ENCODE measurements at regions not wholly inside any gene's neighbourhood (a gene's known extent, or its start where the extent isn't known, plus 50 kb on each side); places are given as distances from the start of the nearest gene placed in this dataset.

DNA sequence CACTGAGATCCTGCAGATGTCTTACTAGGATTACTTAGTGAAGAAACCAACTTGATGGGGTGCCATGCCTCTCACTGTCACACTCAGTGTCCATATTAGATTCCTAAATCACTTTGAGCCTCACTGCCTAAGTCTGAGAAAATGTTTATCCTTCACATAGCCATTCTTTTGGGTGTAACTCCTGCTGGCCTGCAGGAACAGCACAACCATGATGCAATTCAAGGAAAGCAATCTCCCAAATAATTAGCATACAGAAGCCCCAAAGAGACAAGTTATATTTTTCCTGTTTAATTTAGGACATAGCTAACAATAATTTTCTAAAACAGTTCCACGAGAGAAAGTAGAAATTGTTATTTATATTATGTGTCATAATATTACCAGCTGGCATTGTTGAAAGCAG is 655.5 kb downstream of the KCNA4 start:
- no peak for ATAC-seq
- no peak for TF ChIP-seq OSR1 (CRISPR knock-in tag; IDR thresholded peaks at IDR 0.05)
- TF ChIP-seq, protein P1, sequence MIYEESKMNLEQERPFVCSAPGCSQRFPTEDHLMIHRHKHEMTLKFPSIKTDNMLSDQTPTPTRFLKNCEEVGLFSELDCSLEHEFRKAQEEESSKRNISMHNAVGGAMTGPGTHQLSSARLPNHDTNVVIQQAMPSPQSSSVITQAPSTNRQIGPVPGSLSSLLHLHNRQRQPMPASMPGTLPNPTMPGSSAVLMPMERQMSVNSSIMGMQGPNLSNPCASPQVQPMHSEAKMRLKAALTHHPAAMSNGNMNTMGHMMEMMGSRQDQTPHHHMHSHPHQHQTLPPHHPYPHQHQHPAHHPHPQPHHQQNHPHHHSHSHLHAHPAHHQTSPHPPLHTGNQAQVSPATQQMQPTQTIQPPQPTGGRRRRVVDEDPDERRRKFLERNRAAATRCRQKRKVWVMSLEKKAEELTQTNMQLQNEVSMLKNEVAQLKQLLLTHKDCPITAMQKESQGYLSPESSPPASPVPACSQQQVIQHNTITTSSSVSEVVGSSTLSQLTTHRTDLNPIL (CRISPR knock-in tag; IDR thresholded peaks at IDR 0.05; ENCODE audit: low read depth): no peak
- TF ChIP-seq PPARA (CRISPR knock-in tag; IDR thresholded peaks at IDR 0.05; ENCODE audit: borderline replicate concordance): no peak
- no peak for TF ChIP-seq ZNF70 (CRISPR knock-in tag; IDR thresholded peaks at IDR 0.05)
- TF ChIP-seq ZFP3 (CRISPR knock-in tag; IDR thresholded peaks at IDR 0.05): no peak
- no peak for TF ChIP-seq ZC3H10 (CRISPR knock-in tag; IDR thresholded peaks at IDR 0.05)
- TF ChIP-seq, protein P2, sequence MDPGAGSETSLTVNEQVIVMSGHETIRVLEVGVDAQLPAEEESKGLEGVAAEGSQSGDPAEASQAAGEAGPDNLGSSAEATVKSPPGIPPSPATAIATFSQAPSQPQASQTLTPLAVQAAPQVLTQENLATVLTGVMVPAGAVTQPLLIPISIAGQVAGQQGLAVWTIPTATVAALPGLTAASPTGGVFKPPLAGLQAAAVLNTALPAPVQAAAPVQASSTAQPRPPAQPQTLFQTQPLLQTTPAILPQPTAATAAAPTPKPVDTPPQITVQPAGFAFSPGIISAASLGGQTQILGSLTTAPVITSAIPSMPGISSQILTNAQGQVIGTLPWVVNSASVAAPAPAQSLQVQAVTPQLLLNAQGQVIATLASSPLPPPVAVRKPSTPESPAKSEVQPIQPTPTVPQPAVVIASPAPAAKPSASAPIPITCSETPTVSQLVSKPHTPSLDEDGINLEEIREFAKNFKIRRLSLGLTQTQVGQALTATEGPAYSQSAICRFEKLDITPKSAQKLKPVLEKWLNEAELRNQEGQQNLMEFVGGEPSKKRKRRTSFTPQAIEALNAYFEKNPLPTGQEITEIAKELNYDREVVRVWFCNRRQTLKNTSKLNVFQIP (CRISPR knock-in tag; IDR thresholded peaks at IDR 0.05; ENCODE audit: borderline replicate concordance, low read depth): no peak
- no peak for TF ChIP-seq ISL1 (CRISPR knock-in tag; IDR thresholded peaks at IDR 0.05)
- TF ChIP-seq, protein P3, sequence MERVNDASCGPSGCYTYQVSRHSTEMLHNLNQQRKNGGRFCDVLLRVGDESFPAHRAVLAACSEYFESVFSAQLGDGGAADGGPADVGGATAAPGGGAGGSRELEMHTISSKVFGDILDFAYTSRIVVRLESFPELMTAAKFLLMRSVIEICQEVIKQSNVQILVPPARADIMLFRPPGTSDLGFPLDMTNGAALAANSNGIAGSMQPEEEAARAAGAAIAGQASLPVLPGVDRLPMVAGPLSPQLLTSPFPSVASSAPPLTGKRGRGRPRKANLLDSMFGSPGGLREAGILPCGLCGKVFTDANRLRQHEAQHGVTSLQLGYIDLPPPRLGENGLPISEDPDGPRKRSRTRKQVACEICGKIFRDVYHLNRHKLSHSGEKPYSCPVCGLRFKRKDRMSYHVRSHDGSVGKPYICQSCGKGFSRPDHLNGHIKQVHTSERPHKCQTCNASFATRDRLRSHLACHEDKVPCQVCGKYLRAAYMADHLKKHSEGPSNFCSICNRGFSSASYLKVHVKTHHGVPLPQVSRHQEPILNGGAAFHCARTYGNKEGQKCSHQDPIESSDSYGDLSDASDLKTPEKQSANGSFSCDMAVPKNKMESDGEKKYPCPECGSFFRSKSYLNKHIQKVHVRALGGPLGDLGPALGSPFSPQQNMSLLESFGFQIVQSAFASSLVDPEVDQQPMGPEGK (CRISPR knock-in tag; IDR thresholded peaks at IDR 0.05; ENCODE audit: borderline replicate concordance): no peak
- no peak for TF ChIP-seq CSDC2 (CRISPR knock-in tag; IDR thresholded peaks at IDR 0.05)
- no peak for TF ChIP-seq ESRRG (CRISPR knock-in tag; IDR thresholded peaks at IDR 0.05)

DNA sequence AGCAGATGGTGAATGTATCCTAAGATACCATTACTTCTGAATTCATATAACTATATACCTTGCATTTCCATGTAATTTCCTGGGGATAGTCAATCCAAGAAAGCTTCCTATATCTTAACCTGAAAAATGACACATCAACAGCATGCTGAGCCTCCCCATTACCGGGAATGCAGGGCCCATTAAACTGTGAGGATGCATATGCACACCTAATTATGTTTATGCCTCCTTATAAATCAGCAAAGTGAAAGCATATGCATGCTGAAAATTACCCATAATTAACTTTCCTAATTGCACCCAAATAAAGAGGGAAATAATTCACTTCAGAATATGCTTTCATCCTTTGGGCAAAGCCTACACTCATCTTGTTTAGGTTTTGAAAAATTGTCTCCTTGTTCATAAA is 663.0 kb downstream of the KCNA4 start:
- TF ChIP-seq, protein P1 (CRISPR knock-in tag; IDR thresholded peaks at IDR 0.05; ENCODE audit: low read depth): no peak
- TF ChIP-seq TCF4 (CRISPR knock-in tag; IDR thresholded peaks at IDR 0.05; ENCODE audit: borderline replicate concordance): no peak
- TF ChIP-seq TOX (CRISPR knock-in tag; IDR thresholded peaks at IDR 0.05; ENCODE audit: borderline replicate concordance): no peak
- TF ChIP-seq, protein P4, sequence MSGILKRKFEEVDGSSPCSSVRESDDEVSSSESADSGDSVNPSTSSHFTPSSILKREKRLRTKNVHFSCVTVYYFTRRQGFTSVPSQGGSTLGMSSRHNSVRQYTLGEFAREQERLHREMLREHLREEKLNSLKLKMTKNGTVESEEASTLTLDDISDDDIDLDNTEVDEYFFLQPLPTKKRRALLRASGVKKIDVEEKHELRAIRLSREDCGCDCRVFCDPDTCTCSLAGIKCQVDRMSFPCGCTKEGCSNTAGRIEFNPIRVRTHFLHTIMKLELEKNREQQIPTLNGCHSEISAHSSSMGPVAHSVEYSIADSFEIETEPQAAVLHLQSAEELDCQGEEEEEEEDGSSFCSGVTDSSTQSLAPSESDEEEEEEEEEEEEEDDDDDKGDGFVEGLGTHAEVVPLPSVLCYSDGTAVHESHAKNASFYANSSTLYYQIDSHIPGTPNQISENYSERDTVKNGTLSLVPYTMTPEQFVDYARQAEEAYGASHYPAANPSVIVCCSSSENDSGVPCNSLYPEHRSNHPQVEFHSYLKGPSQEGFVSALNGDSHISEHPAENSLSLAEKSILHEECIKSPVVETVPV (CRISPR knock-in tag; IDR thresholded peaks at IDR 0.05): no peak
- no peak for TF ChIP-seq OSR1 (CRISPR knock-in tag; IDR thresholded peaks at IDR 0.05)
- no peak for TF ChIP-seq SNAI2 (CRISPR knock-in tag; IDR thresholded peaks at IDR 0.05)
- TF ChIP-seq ZFP3 (CRISPR knock-in tag; IDR thresholded peaks at IDR 0.05): no peak
- TF ChIP-seq, protein P2 (CRISPR knock-in tag; IDR thresholded peaks at IDR 0.05; ENCODE audit: borderline replicate concordance, low read depth): no peak
- TF ChIP-seq, protein P3 (CRISPR knock-in tag; IDR thresholded peaks at IDR 0.05; ENCODE audit: borderline replicate concordance): no peak
- no peak for ATAC-seq

DNA sequence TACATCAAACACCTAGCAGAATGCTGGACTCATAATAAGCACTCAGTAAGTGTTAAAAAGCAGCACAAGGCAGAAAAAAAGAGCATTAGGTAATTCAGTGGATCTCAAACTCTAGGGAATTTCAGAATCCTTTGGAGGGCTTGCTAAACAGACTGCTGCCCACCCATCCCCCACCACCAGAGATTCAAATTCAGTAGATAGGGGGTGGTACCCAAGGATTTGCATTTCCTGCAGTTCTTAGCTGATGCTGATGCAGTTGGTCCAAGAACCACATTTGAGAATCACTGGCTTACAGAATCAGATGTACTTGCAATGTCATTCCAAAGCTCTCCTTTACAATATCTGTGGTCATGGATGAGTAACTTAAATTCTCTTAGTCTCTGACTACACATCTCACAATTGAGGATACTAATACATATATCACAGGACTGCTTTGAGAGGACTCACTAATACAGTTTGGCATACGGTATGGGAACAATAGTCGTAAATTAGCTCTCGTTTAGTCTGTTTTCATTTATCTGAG is 664.5 kb downstream of the KCNA4 start:
- TF ChIP-seq GLIS3 (CRISPR knock-in tag; IDR thresholded peaks at IDR 0.05) (no peak), ZFP3 (CRISPR knock-in tag; IDR thresholded peaks at IDR 0.05) (no peak), OSR1 (CRISPR knock-in tag; IDR thresholded peaks at IDR 0.05) (no peak), ZFP30 (CRISPR knock-in tag; IDR thresholded peaks at IDR 0.05) (no peak), TCF4 (CRISPR knock-in tag; IDR thresholded peaks at IDR 0.05; ENCODE audit: borderline replicate concordance) (no peak), TOX (CRISPR knock-in tag; IDR thresholded peaks at IDR 0.05; ENCODE audit: borderline replicate concordance) (no peak), CSDC2 (CRISPR knock-in tag; IDR thresholded peaks at IDR 0.05) (no peak), ZNF70 (CRISPR knock-in tag; IDR thresholded peaks at IDR 0.05) (no peak), ARNTL (CRISPR knock-in tag; IDR thresholded peaks at IDR 0.05; ENCODE audit: borderline replicate concordance, low read depth) (no peak), PPARA (CRISPR knock-in tag; IDR thresholded peaks at IDR 0.05; ENCODE audit: borderline replicate concordance) (no peak), ISL1 (CRISPR knock-in tag; IDR thresholded peaks at IDR 0.05) (no peak)
- TF ChIP-seq, protein P4 (CRISPR knock-in tag; IDR thresholded peaks at IDR 0.05): no peak
- TF ChIP-seq, protein P2 (CRISPR knock-in tag; IDR thresholded peaks at IDR 0.05; ENCODE audit: borderline replicate concordance, low read depth): no peak
- ATAC-seq: no peak
